GM23338 (cell line): ENCODE measurements at regions not wholly inside any gene's neighbourhood (a gene's known extent, or its start where the extent isn't known, plus 50 kb on each side); places are given as distances from the start of the nearest gene placed in this dataset.
A peak's percentile ranks its signal among the peaks of the same experiment; 100 is the strongest.

Source experiments
- ATAC-seq: fragments of 200-7000 bp; cut with Tn5 transposase; 3 replicates; pipeline ENCODE4 v1.9.1; 2020
- DNase-seq: peaks from one replicate; pipeline ENCODE4 v3.0.0-alpha.2; 2015; ENCODE audit warnings: low spot score
- H2AFZ ChIP-seq: fragments of 200-600 bp; sonication (generic); 2 replicates; pipeline ENCODE4 v1.8.0; 2016; ENCODE audit warnings: antibody characterized with exemption, mild to moderate bottlenecking, moderate library complexity
- H3F3A ChIP-seq: fragments of 200-600 bp; sonication (generic); replicated peaks from 2 replicates; pipeline ENCODE4 v1.8.0; 2017; ENCODE audit warnings: antibody characterized with exemption, mixed run types, low read depth
- H3K27ac ChIP-seq: fragments of 200-600 bp; sonication (generic); 2 replicates; pipeline ENCODE4 v1.6.1; 2016; ENCODE audit warnings: low read depth
- H3K27me3 ChIP-seq: fragments of 200-600 bp; sonication (generic); 2 replicates; pipeline ENCODE4 v1.8.0; 2016; ENCODE audit warnings: mild to moderate bottlenecking, mixed run types, moderate library complexity; ENCODE audit not compliant: insufficient read depth
- H3K36me3 ChIP-seq: fragments of 200-600 bp; sonication (generic); 2 replicates; pipeline ENCODE4 v1.8.0; 2016; ENCODE audit warnings: mild to moderate bottlenecking; ENCODE audit not compliant: insufficient read depth
- H3K4me1 ChIP-seq: fragments of 200-600 bp; sonication (generic); 2 replicates; pipeline ENCODE4 v1.8.0; 2016; ENCODE audit warnings: mild to moderate bottlenecking, moderate library complexity; ENCODE audit not compliant: insufficient read depth
- H3K4me2 ChIP-seq: fragments of 200-600 bp; sonication (generic); 2 replicates; pipeline ENCODE4 v1.7.1; 2017; ENCODE audit warnings: mixed run types
- H3K4me3 ChIP-seq: fragments of 200-600 bp; sonication (generic); 2 replicates; pipeline ENCODE4 v1.6.1; 2016; ENCODE audit warnings: mixed run types
- H3K79me2 ChIP-seq: fragments of 200-600 bp; sonication (generic); replicated peaks from 2 replicates; pipeline ENCODE4 v1.8.0; 2017; ENCODE audit warnings: mild to moderate bottlenecking; ENCODE audit not compliant: insufficient read depth
- H3K9me2 ChIP-seq: fragments of 200-600 bp; sonication (generic); 2 replicates; pipeline ENCODE4 v1.8.0; 2017; ENCODE audit not compliant: insufficient read depth
- H4K20me1 ChIP-seq: fragments of 200-600 bp; sonication (generic); replicated peaks from 2 replicates; pipeline ENCODE4 v1.8.0; 2017; ENCODE audit warnings: mild to moderate bottlenecking; ENCODE audit not compliant: insufficient read depth
- H3K27ac Mint-ChIP-seq: 2 replicates; pipeline ENCODE4 v1.8.0; 2020; ENCODE audit warnings: inconsistent platforms, mild to moderate bottlenecking, moderate library complexity, mixed read lengths
- H3K27me3 Mint-ChIP-seq: 3 replicates; pipeline ENCODE4 v1.8.0; 2022; ENCODE audit warnings: low read depth, mild to moderate bottlenecking, moderate library complexity, mixed read lengths, inconsistent platforms; ENCODE audit not compliant: insufficient read depth, poor library complexity
- H3K36me3 Mint-ChIP-seq: 3 replicates; pipeline ENCODE4 v1.8.0; 2021; ENCODE audit warnings: low read depth, mild to moderate bottlenecking, inconsistent platforms, moderate library complexity, mixed read lengths
- H3K4me1 Mint-ChIP-seq: 3 replicates; pipeline ENCODE4 v1.8.0; 2020; ENCODE audit warnings: mild to moderate bottlenecking, inconsistent platforms, mixed read lengths
- H3K4me3 Mint-ChIP-seq: 3 replicates; pipeline ENCODE4 v1.8.0; 2021; ENCODE audit warnings: moderate library complexity, mild to moderate bottlenecking, inconsistent platforms, mixed read lengths
- H3K9me3 Mint-ChIP-seq: 3 replicates; pipeline ENCODE4 v1.8.0; 2020; ENCODE audit warnings: moderate library complexity, mild to moderate bottlenecking, inconsistent platforms, mixed read lengths
- CREB1 ChIP-seq: fragments of 250-450 bp; sonication (Bioruptor Pico); IDR thresholded peaks from 2 replicates; pipeline ENCODE4 v1.5.0; 2020; ENCODE audit warnings: low read depth, mild to moderate bottlenecking, moderate library complexity
- EZH2 ChIP-seq: fragments of 200-600 bp; sonication (generic); IDR thresholded peaks from one replicate; pipeline ENCODE4 v1.8.0; 2017; ENCODE audit warnings: antibody characterized with exemption, mild to moderate bottlenecking, low read depth; ENCODE audit not compliant: unreplicated experiment
- EZH2phosphoT487 ChIP-seq: fragments of 200-600 bp; sonication (generic); IDR thresholded peaks from one replicate; pipeline ENCODE4 v1.8.1; 2018; ENCODE audit warnings: antibody characterized with exemption; ENCODE audit not compliant: unreplicated experiment
- JUNB ChIP-seq: IDR thresholded peaks from one replicate; pipeline ENCODE4 v1.6.1; 2016; ENCODE audit warnings: antibody characterized with exemption; ENCODE audit not compliant: unreplicated experiment
- NANOG ChIP-seq: IDR thresholded peaks from 2 replicates; pipeline ENCODE4 v1.6.1; 2016; ENCODE audit warnings: antibody characterized with exemption, borderline replicate concordance
- POLR2AphosphoS5 ChIP-seq: IDR thresholded peaks from 2 replicates; pipeline ENCODE4 v1.6.1; 2016; ENCODE audit warnings: antibody characterized with exemption, low read depth
- STAT1 ChIP-seq: IDR thresholded peaks from one replicate; pipeline ENCODE4 v1.6.1; 2016; ENCODE audit warnings: antibody characterized with exemption; ENCODE audit not compliant: unreplicated experiment
- ZNF114 ChIP-seq: fragments of 250-450 bp; sonication (Bioruptor Pico); IDR thresholded peaks from 2 replicates; pipeline ENCODE4 v1.5.0; 2020; ENCODE audit warnings: mild to moderate bottlenecking, moderate library complexity
- ZNF331 ChIP-seq: fragments of 250-450 bp; sonication (Bioruptor Pico); IDR thresholded peaks from 2 replicates; pipeline ENCODE4 v1.5.0; 2020; ENCODE audit warnings: low read depth, mild to moderate bottlenecking, moderate library complexity
- TF ChIP-seq, protein P1 (sequence below), 2 experiments: fragments of 200-600 bp in 1 of 2; sonication (generic) in 1 of 2; conservative IDR thresholded peaks; 2 replicates each; pipeline versions ENCODE4 v1.5.1 to v1.6.1; 2016 to 2017; ENCODE audit warnings: antibody characterized with exemption in 2 of 2, low read depth in 2 of 2, mild to moderate bottlenecking in 2 of 2, moderate library complexity in 1 of 2
- TF ChIP-seq, protein P2 (sequence below): IDR thresholded peaks from one replicate; pipeline ENCODE4 v1.6.1; 2018; ENCODE audit warnings: antibody characterized with exemption; ENCODE audit not compliant: unreplicated experiment
- TF ChIP-seq, protein P3 (sequence below): IDR thresholded peaks from 2 replicates; pipeline ENCODE4 v1.6.1; 2016; ENCODE audit warnings: antibody characterized with exemption

DNA sequence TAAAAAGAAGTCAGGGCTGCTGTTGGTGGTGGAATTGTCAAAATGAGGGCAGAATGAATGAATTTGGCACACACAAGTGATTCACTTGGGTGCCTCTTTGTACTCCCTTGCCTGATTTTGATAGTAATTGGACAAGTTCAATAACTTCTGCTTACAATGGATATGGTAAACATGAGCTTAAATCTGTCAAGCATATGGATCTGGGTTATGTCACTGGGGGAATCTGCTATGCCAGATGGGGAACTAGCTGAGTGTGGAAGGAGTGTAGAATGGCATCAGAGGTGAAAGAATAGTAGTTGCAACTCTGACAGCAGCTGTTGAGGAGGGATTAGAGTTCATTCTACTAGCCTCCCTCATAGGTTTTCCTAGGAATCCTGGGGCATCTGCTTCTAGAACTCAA is 724.2 kb upstream of the CDH8 start (continued):
- TF ChIP-seq, protein P1, sequence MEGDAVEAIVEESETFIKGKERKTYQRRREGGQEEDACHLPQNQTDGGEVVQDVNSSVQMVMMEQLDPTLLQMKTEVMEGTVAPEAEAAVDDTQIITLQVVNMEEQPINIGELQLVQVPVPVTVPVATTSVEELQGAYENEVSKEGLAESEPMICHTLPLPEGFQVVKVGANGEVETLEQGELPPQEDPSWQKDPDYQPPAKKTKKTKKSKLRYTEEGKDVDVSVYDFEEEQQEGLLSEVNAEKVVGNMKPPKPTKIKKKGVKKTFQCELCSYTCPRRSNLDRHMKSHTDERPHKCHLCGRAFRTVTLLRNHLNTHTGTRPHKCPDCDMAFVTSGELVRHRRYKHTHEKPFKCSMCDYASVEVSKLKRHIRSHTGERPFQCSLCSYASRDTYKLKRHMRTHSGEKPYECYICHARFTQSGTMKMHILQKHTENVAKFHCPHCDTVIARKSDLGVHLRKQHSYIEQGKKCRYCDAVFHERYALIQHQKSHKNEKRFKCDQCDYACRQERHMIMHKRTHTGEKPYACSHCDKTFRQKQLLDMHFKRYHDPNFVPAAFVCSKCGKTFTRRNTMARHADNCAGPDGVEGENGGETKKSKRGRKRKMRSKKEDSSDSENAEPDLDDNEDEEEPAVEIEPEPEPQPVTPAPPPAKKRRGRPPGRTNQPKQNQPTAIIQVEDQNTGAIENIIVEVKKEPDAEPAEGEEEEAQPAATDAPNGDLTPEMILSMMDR (conservative IDR thresholded peaks at IDR 0.05; ENCODE audit: low read depth in 2 of 2) = no peak
- TF ChIP-seq CREB1 (no peak), STAT1 (no peak)

DNA sequence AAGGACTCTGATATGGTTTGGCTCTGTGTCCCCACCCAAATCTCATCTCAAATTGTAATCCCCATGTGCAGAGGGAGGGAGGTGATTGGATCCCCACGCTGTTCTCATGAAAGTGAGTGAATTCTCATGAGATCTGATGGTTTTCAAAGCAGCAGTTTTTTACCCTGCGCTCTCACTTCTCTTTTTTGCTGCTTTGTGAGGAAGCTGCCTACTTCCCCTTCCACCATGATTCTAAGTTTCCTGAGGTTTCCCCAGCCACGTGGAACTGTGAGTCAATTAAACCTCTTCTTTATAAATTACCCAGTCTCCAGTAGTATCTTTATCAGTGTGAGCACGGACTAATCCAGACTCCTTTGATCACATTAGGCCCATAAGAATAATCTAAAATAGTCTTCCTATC is 719.7 kb upstream of the CDH8 start:
- Histone ChIP-seq H3K4me3 (no peak overlapping the region), H3K27ac (no peak overlapping the region), H3K4me2 (no peak overlapping the region), H3K4me1 (no peaks in the 10 kb centered on the region), H4K20me1 (no peaks in the 10 kb centered on the region), H3K9me2 (peaks cover 11% of the 10 kb centered on the region; the same call in 1 of the 2 replicates), H2AFZ (peak overlapping the region; percentile 63; the same call in 1 of the 2 replicates), H3K27me3 (no peaks in the 10 kb centered on the region), H3F3A (no peaks in the 10 kb centered on the region), H3K79me2 (no peaks in the 10 kb centered on the region), H3K36me3 (no peaks in the 10 kb centered on the region)
- H3K9me3 Mint-ChIP-seq = peaks cover 2% of the 10 kb centered on the region; the same call in 2 of the 3 replicates
- no peak overlapping the region for H3K4me3 Mint-ChIP-seq
- H3K36me3 Mint-ChIP-seq = no peaks in the 10 kb centered on the region
- H3K27ac Mint-ChIP-seq = peak overlapping the region; percentile 54; the same call in 1 of the 2 replicates
- DNase-seq (no peak), ATAC-seq (no peak)
- no peaks in the 10 kb centered on the region for H3K27me3 Mint-ChIP-seq
- no peak for TF ChIP-seq EZH2phosphoT487
- TF ChIP-seq, protein P2, sequence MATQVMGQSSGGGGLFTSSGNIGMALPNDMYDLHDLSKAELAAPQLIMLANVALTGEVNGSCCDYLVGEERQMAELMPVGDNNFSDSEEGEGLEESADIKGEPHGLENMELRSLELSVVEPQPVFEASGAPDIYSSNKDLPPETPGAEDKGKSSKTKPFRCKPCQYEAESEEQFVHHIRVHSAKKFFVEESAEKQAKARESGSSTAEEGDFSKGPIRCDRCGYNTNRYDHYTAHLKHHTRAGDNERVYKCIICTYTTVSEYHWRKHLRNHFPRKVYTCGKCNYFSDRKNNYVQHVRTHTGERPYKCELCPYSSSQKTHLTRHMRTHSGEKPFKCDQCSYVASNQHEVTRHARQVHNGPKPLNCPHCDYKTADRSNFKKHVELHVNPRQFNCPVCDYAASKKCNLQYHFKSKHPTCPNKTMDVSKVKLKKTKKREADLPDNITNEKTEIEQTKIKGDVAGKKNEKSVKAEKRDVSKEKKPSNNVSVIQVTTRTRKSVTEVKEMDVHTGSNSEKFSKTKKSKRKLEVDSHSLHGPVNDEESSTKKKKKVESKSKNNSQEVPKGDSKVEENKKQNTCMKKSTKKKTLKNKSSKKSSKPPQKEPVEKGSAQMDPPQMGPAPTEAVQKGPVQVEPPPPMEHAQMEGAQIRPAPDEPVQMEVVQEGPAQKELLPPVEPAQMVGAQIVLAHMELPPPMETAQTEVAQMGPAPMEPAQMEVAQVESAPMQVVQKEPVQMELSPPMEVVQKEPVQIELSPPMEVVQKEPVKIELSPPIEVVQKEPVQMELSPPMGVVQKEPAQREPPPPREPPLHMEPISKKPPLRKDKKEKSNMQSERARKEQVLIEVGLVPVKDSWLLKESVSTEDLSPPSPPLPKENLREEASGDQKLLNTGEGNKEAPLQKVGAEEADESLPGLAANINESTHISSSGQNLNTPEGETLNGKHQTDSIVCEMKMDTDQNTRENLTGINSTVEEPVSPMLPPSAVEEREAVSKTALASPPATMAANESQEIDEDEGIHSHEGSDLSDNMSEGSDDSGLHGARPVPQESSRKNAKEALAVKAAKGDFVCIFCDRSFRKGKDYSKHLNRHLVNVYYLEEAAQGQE = no peak
- no peak for TF ChIP-seq CREB1
- TF ChIP-seq, protein P1 (conservative IDR thresholded peaks at IDR 0.05; ENCODE audit: low read depth in 2 of 2) = no peak
- no peak for TF ChIP-seq POLR2AphosphoS5
- no peak for TF ChIP-seq JUNB
- TF ChIP-seq NANOG = no peak
- TF ChIP-seq ZNF114 (CRISPR knock-in tag) = no peak
- TF ChIP-seq, protein P3, sequence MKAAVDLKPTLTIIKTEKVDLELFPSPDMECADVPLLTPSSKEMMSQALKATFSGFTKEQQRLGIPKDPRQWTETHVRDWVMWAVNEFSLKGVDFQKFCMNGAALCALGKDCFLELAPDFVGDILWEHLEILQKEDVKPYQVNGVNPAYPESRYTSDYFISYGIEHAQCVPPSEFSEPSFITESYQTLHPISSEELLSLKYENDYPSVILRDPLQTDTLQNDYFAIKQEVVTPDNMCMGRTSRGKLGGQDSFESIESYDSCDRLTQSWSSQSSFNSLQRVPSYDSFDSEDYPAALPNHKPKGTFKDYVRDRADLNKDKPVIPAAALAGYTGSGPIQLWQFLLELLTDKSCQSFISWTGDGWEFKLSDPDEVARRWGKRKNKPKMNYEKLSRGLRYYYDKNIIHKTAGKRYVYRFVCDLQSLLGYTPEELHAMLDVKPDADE = no peak
- no peak for TF ChIP-seq ZNF331 (CRISPR knock-in tag)
- TF ChIP-seq EZH2 = no peak
- H3K4me1 Mint-ChIP-seq = no peaks in the 10 kb centered on the region
